NCI-H187 treated with DMSO at 0.1 percent for 48 hours (cell line): ENCODE measurements at regions not wholly inside any gene's neighbourhood (a gene's known extent, or its start where the extent isn't known, plus 50 kb on each side); places are given as distances from the start of the nearest gene placed in this dataset.
"Not testable (repeated sequence)": the region's sequence is repeated elsewhere in the genome, so short reads cannot be mapped to it uniquely, and the experiment has no call there.

Source experiments
- DNase-seq: peaks from one replicate; lab custom pipeline; 2025; lab: John Stamatoyannopoulos, UW

DNA sequence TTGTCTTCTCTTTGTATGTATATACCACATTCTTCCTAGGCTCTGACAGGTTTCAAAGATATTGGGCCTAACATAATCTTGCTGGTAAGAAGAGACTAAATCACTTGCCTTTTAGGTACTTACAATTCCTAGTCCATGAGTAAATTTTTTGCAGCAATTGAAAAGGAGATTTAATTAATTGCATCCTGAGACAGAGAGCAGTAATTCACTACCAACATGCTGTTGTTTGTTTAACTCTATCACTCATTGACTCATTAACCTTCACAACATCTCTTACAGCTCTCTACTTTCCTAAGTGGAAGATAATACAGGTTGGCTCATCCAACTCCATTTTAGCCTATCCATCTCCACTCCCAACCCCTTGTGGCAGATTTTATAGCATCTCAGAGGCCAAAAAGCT, 280.4 kb downstream of the ALDH8A1 start:
- peak; percentile 16 for DNase-seq

GRCh38 chr6:134667111-134667510, 282.8 kb downstream of the ALDH8A1 start:
- DNase-seq, result no peak

DNA sequence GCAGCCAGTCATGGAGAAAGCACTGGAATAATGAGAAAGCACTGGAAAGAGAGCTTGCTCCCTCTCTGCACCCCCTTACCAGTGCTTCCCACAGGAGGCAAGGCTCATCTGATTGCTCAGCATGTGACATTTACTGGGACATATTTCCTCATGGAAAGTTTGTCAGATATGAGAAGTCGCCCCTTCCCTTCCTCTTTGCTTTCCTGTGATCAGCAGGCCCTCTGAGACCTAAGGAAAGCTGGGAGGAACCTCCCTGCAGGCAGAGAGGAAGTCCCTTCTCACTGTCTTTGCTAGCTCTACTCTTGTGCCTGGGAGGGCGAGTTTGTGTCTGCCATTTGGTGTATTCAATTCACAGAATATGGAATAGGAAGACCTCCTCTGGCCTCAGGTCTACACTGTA, 283.8 kb downstream of the ALDH8A1 start:
- no peak for DNase-seq

- DNase-seq, result no peak
Observed at GRCh38 chr6:134665029-134665723, 284.7 kb downstream of the ALDH8A1 start.

GRCh38 chr6:134663800-134664535, 285.9 kb downstream of the ALDH8A1 start:
- no peak for DNase-seq

DNA sequence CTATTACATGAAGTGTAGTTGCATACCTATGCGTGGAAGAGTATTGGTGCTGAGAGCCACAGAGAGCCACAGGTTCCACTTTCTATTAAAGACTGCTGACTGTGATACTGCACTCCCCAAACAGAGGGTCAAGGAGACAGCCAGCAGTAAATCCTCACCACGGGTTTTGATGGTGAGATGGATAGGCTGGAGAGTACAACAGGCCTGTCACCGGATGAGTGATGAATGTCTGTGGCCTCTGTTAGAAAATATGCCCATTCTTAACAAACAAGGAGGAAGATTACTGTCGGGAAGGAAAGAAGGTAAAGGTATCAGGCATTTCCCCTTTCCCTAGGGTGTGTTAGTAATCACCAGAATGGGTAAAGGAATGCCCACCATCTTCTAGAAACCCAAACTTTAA, 286.5 kb downstream of the ALDH8A1 start:
- DNase-seq, result no peak

DNA sequence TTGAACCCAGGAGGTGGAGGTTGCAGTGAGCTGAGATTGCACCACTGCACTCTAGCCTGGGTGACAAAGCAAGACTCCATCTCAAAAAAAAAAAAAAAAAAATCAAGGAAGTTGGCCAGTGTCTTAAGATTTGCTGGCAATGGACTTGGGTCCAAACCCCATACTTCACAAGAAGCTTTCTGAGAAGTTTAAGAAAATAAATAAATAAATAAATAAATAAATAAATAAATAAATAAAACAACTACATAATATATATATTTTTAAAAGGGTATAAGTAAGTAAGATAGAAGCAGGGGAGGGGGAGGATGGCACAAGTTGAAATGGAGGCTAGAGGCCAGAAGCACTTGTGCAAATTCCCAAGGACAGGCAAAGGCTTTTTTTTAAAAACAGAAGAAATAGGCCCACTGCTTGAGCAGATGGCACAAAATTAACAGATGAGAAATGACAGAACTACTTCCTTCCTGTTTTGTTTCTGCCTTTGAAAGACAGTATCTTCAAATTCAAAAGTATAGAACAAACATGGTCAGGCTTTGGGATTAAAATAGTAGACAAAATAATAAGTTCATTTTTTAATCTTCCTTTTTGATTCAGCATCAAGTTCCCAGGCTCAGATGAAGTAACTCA, 287.7 kb downstream of the ALDH8A1 start:
- no peak for DNase-seq

DNA sequence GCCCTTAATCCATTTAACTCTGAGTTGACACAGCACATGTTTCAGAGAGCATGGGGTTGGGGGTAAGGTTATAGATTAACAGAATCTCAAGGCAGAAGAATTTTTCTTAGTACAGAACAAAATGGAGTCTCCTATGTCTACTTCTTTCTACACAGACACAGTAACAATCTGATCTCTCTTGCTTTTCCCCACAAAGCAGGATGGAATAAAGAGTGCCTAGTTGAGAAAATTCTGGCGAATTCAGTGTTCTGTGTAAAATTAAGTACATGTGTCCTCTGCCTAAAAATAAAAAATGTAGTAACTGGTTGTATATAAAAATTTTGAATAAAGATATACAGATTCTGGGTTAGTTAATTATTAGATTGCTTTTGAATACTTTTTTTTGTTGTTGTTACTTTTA, 290.0 kb downstream of the ALDH8A1 start:
- not testable (repeated sequence) for DNase-seq

GRCh38 chr6:134658596-134658995, 291.3 kb downstream of the ALDH8A1 start:
- no peak for DNase-seq

DNA sequence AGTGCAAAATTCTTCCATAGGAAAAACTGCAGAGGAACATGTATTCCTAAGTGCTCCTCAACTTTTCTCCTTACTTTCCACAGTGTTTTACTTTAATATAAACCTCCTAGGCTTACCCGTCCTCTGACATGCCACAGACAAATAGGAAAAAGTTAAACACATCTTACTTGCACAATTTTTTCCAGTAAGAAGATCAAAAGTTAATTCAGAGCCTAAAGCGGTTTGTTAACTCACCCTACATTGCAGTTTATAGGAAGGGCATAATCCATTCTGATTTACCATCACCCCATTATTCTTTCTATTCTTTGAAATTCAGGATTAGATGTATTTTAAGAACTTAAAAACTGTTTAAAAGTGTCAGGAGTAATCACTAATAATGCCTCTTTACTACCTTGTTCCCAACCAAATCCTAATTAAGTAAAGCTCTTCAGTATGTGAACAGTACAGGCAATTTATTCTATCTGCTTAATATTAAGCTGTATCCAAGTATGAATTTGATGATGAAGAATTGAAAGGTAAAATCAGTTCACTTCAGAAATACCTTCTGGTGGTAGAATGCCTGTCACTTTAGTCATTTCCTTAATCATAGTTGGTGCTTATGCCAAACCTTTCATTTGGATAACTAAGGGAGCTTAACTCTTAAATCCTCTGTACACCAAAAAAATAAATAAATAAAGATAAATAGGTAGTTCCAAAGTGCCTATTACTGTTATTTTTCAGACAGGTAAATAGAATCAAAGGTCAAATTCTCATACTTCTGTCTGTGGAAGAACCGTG, 292.0 kb downstream of the ALDH8A1 start:
- no peak for DNase-seq

GRCh38 chr6:134657343-134657742, 292.6 kb downstream of the ALDH8A1 start:
- no peak for DNase-seq

GRCh38 chr6:134654751-134655150, 295.1 kb downstream of the ALDH8A1 start:
- no peak for DNase-seq

GRCh38 chr6:134651519-134651918, 298.4 kb downstream of the ALDH8A1 start:
- DNase-seq, result no peak

DNA sequence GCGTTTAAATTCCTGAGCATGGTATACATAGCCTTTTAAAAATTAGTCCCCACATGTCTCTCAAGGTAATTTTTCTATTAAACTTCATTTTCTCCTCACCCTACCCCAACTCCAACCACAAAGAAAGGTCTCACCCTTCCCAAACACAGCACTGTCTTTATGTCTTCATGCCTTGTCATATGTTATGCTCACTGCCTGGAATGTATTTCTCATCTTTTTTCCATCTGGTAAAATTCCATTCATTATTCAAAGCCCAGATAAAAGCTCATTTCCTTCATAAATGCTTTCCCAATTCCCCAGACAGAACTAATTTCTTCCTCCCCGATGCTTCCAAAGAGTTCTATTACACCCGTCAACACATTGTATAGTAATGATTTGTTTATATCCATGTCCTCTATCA, 302.0 kb downstream of the ALDH8A1 start:
- no peak for DNase-seq

DNA sequence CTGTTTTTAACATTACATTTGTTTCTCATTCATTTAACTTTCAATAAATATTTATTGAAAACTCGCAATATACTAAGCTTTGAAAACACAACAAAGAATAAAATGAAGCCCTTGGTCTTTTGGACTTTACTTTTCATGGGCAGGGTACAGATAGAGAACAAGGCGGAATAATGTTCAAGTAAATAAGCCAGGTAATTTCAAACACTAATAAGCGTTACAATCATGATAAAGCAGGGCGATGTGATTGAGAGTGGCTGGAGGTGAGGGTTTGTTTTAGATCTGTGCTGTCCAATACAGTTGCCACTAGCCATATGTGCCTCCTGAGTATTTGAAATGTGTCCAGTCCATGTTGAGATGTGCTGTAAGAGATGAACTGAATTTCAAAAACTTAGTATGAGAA, 307.1 kb downstream of the ALDH8A1 start:
- DNase-seq, result no peak

- no peak for DNase-seq
Observed at GRCh38 chr6:134642279-134642678, 307.6 kb downstream of the ALDH8A1 start.

DNA sequence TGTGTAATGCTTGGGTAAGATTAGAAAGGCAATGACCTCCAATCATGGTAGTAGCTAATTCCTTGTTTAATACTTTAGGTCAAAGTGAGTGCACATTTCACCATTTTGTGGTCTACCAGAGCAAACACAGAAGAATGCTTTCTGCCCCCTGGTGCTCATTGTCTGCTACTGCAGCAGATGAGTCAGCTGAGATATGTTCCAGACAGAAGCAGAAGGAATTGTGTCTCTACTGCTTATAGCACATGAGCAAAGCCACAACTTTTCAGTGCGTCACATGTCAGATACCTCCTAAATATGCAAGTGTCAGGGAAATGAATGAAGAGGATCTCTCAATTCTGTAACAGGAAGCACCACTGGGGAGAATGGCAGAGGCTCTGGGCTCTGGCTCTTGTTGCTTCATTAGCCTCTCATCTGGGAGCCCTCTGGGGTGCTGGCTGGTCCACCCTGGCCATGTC, 308.9 kb downstream of the ALDH8A1 start:
- no peak for DNase-seq

- no peak for DNase-seq
Observed at GRCh38 chr6:134640229-134640628, 309.7 kb downstream of the ALDH8A1 start.

GRCh38 chr6:134637847-134638437, 312.0 kb downstream of the ALDH8A1 start:
- no peak for DNase-seq

- DNase-seq, result no peak
Observed at GRCh38 chr6:134637282-134637681, 312.6 kb downstream of the ALDH8A1 start.

DNA sequence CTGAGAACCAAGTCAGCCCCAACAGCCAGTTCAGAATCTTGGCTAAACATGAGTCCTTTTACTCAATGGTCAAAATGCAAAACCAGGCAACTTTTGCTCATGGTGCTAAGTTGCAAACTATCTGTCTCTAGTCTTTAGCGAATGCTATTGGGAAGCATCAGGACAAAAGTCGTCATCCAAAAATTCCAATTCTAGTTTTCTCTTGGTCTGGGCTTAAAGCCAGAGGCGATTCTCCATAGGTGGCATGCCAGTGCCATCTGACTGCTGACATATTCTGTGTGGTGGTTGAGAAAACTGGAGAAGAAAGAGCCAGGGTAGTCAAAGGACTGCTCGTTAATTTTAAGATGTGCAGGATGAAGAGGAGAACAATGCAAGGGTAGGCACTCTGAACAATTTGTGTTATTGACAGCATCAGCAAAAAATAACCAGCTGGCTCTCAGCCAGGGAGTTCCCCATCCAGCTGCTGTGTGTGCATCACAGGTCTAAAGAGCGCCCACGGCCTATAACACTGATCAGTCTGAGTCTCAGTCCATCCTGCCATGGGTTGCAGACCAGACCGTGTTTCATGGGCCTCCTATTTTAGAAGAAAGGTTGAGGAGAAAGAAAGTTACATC, 313.6 kb downstream of the ALDH8A1 start:
- DNase-seq, result no peak

GRCh38 chr6:134634966-134635365, 314.9 kb downstream of the ALDH8A1 start:
- DNase-seq, result no peak
